SU-DHL-6 (cell line): ENCODE measurements at regions not wholly inside any gene's neighbourhood (a gene's known extent, or its start where the extent isn't known, plus 50 kb on each side); places are given as distances from the start of the nearest gene placed in this dataset.

Experiments
- EZH2phosphoT487 ChIP-seq: fragments of 200-600 bp; sonication (generic), shearing (Covaris generic); conservative IDR thresholded peaks from 2 replicates; pipeline ENCODE4 v1.6.1; 2018; ENCODE audit warnings: mild to moderate bottlenecking, antibody characterized with exemption, low read length, moderate library complexity, mixed read lengths
- TF ChIP-seq, protein P1 (sequence below): fragments of 200-600 bp; sonication (generic); IDR thresholded peaks from one replicate; pipeline ENCODE4 v1.5.1; 2017; ENCODE audit warnings: antibody characterized with exemption, mild to moderate bottlenecking, low read length, moderate library complexity; ENCODE audit not compliant: insufficient read depth, poor library complexity, severe bottlenecking

DNA sequence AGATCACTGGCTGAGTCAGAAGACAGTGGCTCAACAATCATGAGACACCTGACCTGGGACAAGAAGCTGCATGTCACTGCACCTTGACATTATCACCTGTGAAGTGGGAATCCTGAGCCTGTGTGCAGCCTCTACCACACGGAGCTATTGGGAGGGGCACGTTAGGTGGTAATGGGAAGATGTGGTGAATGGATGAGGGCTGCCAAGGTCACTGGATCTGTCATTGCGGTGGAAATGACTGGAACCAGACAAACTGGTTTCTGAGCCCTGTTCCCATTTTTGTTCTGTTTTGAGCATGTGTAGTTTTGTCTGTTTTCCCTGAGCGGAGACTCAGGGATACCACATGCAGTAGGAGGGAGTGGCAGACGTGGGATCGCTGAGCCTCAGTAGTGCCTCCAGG is 235.5 kb downstream of the OPA1 start:
- TF ChIP-seq, protein P1, sequence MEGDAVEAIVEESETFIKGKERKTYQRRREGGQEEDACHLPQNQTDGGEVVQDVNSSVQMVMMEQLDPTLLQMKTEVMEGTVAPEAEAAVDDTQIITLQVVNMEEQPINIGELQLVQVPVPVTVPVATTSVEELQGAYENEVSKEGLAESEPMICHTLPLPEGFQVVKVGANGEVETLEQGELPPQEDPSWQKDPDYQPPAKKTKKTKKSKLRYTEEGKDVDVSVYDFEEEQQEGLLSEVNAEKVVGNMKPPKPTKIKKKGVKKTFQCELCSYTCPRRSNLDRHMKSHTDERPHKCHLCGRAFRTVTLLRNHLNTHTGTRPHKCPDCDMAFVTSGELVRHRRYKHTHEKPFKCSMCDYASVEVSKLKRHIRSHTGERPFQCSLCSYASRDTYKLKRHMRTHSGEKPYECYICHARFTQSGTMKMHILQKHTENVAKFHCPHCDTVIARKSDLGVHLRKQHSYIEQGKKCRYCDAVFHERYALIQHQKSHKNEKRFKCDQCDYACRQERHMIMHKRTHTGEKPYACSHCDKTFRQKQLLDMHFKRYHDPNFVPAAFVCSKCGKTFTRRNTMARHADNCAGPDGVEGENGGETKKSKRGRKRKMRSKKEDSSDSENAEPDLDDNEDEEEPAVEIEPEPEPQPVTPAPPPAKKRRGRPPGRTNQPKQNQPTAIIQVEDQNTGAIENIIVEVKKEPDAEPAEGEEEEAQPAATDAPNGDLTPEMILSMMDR = no peak
- TF ChIP-seq EZH2phosphoT487 = no peak
